22Rv1 (cell line): ENCODE measurements at regions not wholly inside any gene's neighbourhood (a gene's known extent, or its start where the extent isn't known, plus 50 kb on each side); places are given as distances from the start of the nearest gene placed in this dataset.

ENCODE experiments used
- H3K27ac ChIP-seq: fragments of 450-650 bp; 2 replicates; pipeline ENCODE4 v1.5.1; 2017
- ZFX ChIP-seq: fragments of 450-650 bp; IDR thresholded peaks from 2 replicates; pipeline ENCODE4 v1.6.1; 2017; ENCODE audit warnings: antibody characterized with exemption, borderline replicate concordance
- TF ChIP-seq, protein P1 (sequence below): fragments of 450-650 bp; IDR thresholded peaks from 2 replicates; pipeline ENCODE4 v1.5.1; 2017; ENCODE audit warnings: mild to moderate bottlenecking

DNA sequence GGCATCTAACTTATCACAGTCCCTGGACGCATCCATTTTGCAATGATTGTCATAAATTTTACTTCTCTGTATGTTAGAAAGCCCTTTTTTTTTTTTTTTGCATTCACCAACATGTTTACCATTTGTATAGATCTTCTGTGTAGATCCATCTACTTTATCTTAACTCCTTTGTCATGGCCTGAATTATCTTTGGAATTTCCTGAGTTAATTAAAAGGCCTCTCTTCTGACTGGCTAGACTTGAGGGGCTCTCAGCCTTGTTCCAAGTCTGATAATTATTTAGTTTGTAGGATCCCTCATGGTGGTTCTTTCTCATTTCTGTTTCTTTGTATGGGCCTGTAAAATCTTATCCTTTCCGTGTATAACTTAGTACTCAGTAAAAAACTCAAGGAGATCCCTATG lies 387.0 kb downstream of the C12orf50 start:
- no peak overlapping the region for H3K27ac ChIP-seq
- TF ChIP-seq ZFX: no peak
- TF ChIP-seq, protein P1, sequence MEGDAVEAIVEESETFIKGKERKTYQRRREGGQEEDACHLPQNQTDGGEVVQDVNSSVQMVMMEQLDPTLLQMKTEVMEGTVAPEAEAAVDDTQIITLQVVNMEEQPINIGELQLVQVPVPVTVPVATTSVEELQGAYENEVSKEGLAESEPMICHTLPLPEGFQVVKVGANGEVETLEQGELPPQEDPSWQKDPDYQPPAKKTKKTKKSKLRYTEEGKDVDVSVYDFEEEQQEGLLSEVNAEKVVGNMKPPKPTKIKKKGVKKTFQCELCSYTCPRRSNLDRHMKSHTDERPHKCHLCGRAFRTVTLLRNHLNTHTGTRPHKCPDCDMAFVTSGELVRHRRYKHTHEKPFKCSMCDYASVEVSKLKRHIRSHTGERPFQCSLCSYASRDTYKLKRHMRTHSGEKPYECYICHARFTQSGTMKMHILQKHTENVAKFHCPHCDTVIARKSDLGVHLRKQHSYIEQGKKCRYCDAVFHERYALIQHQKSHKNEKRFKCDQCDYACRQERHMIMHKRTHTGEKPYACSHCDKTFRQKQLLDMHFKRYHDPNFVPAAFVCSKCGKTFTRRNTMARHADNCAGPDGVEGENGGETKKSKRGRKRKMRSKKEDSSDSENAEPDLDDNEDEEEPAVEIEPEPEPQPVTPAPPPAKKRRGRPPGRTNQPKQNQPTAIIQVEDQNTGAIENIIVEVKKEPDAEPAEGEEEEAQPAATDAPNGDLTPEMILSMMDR: no peak

DNA sequence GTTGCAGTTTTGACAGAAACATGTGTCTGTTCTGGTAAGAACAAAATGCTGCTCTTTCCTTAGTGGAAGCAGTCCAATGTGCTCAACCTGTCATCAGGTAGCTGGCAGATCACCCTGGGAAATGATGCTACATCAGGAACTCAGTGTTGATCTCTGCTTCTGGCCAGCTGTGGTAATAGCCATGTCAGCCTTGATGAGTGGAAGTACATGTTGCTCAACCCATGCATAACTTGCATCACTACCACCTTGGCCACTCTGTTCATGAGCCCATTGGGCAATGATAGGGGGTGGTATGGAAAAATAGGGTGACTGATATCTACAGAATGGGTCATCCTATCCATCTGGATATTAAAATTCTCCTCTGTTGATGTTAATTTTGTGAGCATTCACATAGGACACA lies 411.0 kb downstream of the C12orf50 start:
- TF ChIP-seq, protein P1: no peak
- TF ChIP-seq ZFX: no peak
- H3K27ac ChIP-seq: no peak overlapping the region

DNA sequence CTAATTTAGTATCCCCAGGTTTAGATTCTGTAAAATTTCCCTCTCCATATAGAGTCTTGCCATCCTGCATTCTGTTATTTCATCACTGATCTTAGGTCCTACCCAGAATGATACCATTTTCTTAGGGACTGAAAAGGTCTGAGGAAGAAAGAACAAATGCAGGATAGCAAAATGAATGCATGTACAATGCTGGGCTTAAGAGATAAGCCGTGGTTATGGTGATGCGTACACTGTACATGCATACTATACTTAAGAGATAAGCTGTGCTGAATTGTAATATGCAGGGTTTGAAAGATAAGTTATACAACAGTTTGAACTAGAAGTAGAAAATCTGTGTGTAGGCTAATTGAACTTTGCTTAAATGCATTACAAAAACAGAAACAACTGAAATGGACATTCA lies 416.2 kb downstream of the C12orf50 start:
- TF ChIP-seq, protein P1: no peak
- no peak for TF ChIP-seq ZFX

DNA sequence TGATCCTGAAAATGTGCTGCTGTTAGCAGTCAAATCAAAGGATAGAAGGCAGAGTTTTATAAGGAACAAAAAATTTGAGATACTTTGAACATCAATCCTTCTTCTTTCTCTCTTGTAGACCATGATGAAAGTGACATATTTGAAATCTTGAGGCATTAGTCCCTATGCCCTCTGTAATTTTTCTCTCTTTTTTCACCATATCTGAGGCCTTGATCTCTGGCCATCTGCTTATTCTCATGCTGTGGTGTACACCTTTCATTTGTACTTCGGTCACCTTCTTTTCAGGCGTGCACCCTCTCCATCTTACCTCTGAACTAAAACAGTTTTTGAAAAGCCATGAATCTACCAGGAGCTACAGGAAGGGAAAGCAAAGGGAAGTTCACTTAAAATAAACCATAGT lies 420.9 kb downstream of the C12orf50 start:
- TF ChIP-seq, protein P1: no peak
- TF ChIP-seq ZFX: no peak

More for the DNA sequence above, 416.2 kb downstream of the C12orf50 start:
- H3K27ac ChIP-seq: no peak overlapping the region

DNA sequence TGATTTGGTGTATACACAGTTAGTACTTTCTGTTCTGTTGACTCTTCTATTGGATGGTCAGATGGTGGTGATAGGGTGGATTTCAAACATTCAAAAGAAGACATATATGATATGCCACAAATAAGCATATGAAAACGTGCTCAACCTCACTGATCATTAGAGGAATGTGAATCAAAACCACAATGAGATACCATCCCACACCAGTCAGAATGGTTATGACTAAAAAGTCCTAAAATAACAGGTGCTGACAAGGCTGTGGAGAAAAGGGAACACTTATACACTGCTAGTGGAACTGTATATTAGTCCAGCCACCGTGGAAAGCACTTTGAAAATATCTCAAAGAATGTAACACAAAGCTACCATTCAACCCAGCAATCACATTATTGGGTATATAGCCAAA lies 425.5 kb downstream of the C12orf50 start:
- TF ChIP-seq ZFX: no peak
- H3K27ac ChIP-seq: no peak overlapping the region

More for the DNA sequence above, 420.9 kb downstream of the C12orf50 start:
- no peak overlapping the region for H3K27ac ChIP-seq

DNA sequence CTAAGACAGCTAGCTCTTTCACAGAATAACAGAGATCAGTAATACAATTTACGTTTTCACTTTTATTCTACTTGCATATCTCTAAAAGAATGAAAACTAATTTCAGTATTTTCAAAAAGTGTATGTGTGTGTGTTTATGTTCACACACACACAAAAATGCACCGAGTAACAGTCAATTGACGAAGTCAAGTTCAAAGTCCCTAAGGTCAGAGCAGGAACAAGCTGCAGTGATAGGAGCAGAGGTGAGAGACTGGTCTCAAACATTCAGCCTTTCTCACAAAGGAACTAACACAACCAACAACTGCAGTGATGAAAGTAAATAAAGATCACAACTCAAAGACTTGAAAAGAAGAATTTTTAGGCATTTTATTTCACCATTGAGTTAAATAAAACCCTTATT lies 429.7 kb downstream of the C12orf50 start:
- TF ChIP-seq ZFX: no peak
- TF ChIP-seq, protein P1: no peak
- H3K27ac ChIP-seq: no peak overlapping the region

DNA sequence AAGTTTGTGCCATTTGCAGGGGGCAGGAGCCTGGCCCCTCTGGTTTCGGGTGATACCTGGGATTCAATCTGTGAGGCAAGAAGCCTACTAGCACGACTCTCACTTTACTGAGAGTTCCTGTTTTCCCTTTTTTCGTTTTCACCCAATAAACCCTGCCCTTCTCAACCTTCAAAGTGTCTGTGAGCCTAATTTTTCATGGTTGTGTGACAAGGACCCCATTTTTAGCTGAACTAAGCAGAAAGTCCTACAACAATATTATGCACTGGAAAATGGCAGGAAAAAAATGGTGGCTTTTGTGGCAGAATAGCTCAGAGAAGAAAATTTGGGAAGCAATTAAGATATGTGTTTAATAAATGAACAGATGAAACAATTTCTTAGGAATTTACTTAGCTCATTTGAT lies 432.1 kb downstream of the C12orf50 start:
- TF ChIP-seq, protein P1: no peak
- TF ChIP-seq ZFX: no peak
- H3K27ac ChIP-seq: no peak overlapping the region

DNA sequence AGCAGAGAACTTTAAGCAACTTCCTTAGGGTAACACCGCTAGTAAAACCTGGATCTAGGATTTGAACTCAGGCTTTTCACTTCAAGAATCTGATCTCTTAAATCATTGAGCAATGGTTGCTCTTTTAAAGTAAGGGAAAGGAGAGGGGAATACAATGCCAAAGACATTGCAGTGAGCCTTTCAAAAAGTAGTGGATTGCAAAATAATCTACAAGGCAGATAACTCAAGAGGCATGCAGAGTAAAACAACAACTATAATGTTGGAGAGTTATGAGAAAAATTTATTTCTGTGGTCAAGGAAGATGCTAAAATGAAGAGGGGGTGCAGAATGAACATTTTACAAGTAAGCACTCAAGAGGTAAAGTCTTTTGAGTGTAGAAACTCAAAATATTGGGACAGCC lies 432.6 kb downstream of the C12orf50 start:
- no peak overlapping the region for H3K27ac ChIP-seq
- TF ChIP-seq, protein P1: no peak
